ENCODE measurements at regions not wholly inside any gene's neighbourhood (a gene's known extent, or its start where the extent isn't known, plus 50 kb on each side); places are given as distances from the start of the nearest gene placed in this dataset.

GRCh38 chr5:27855491-27855890 is 817.1 kb upstream of the CDH9 start:
- TF ChIP-seq CTCF (IDR thresholded peaks at IDR 0.05): no peak

DNA sequence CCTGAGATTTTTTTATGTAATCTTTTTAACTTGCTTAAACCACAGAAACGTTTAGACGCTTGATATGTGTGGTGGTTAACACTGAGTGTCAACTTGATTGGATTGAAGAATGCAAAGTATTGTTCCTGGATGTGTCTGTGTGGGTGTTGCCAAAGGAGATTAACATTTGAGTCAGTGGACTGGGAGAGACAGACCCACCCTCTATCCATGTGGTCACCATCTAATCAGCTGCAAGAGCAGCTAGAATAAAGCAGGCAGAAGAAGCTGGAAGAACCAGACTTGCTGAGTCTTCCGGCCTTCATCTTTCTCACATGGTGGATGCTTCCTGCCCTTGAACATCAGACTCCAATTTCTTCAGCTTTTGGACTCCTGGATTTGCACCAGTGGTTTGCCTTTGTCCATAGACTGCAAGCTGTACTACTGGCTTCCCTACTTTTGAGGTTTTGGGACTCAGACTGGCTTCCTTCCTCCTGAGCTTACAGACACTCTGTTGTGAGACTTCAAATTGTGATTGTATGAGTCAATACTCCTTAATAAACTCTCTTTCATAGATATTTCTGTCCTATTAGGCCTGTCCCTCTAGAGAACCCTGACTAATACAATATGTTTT is 816.0 kb upstream of the CDH9 start:
- no peak for TF ChIP-seq CTCF (IDR thresholded peaks at IDR 0.05)

- TF ChIP-seq CTCF (IDR thresholded peaks at IDR 0.05): no peak
These were observed 806.9 kb upstream of the CDH9 start for GRCh38 chr5:27845248-27845647.

GRCh38 chr5:27832886-27833285 is 794.5 kb upstream of the CDH9 start:
- TF ChIP-seq CTCF (IDR thresholded peaks at IDR 0.05): no peak

DNA sequence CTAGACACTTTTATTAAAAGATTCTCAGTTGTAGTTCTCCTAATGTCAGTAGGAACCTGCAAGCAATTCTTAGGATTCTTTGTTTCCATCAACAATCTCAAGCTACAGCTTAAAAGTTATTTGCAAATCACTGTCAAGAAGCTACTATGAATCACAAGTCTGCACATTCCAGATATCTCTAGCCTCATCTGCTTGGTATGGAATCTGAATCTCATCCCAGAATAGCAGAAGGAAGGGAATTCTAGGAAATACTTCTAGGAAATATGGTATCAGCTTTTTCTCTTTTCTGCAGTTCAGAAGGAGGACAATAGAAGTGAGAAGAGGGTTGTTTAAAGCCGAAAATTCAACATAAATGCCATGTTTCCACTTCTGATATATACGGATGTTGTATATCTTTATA is 792.2 kb upstream of the CDH9 start:
- no peak for TF ChIP-seq CTCF (IDR thresholded peaks at IDR 0.05)

DNA sequence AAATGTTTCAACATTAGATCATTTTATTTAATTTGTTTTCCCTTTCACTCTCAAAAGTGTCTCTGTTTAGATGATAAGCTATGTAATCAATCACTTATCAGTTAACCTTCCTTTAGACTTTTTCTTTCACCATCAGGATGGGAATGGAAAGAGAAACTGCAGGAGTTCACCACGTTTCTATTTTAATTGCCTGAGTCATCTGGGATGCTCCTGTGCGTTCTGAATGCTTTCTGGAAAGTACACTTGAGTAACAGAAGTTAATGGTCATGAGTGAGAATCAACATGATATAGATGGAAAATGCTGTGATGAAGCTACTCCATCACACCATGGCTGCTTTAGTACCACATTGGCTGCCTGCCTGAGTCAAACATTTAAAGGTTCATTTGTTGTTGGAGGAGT is 783.3 kb upstream of the CDH9 start:
- TF ChIP-seq CTCF (IDR thresholded peaks at IDR 0.05): no peak

GRCh38 chr5:27818888-27819287 is 780.5 kb upstream of the CDH9 start:
- TF ChIP-seq CTCF (IDR thresholded peaks at IDR 0.05): no peak

DNA sequence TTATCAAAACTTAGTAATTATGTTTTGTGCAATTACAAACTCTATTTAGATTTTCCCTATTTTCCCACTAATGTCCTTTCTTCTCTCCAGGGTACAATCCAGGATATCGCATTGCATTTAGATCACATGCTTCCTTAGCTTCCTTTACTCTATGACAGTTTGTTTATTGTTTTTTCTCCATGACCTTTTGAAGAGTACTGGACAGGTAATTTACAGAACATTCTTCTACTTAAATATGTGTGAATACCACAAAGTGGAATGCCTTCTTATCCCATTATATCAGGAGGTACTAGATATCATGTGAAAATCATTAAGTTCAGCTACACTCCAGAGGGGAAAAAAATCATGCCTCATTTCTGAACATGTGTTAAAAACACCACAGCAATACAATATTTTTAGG is 776.6 kb upstream of the CDH9 start:
- no peak for TF ChIP-seq CTCF (IDR thresholded peaks at IDR 0.05)
